ENCODE measurements at regions not wholly inside any gene's neighbourhood (a gene's known extent, or its start where the extent isn't known, plus 50 kb on each side); places are given as distances from the start of the nearest gene placed in this dataset.

- H3K4me3 ChIP-seq (ENCODE audit: low read depth, low read length) = no peak overlapping the region
- no peak for DNase-seq (ENCODE audit: low read depth)
- TF ChIP-seq CTCF (IDR thresholded peaks at IDR 0.05; ENCODE audit: insufficient read depth, low read depth, low read length, missing control alignments) = no peak
Observed at GRCh38 chr7:22582863-22583622, 83.1 kb upstream of the STEAP1B start.

DNA sequence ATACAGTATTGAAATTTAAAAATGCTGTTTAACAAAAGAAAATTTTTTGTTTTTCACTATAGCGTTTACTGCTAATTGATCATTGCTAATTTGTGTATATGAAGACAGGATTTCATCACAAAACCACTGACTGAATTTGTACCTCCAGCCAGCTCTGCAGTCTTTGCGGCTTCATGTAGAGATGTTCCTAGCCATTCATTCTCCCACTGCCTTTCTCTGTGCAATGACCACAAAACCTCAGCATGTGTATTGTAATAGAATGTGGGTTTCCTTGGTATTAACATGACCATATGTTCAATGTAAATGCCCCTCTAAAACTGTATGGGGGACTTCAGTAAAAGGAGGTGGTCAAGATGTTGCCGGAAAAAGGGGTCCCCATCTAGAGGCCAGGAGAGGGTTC lies 81.1 kb upstream of the STEAP1B start:
- H3K4me3 ChIP-seq (ENCODE audit: low read depth, low read length) = no peak overlapping the region
- TF ChIP-seq CTCF (IDR thresholded peaks at IDR 0.05; ENCODE audit: insufficient read depth, low read depth, low read length, missing control alignments) = no peak
- no peak for DNase-seq (ENCODE audit: low read depth)

- H3K4me3 ChIP-seq (ENCODE audit: low read depth, low read length) = no peak overlapping the region
- DNase-seq (ENCODE audit: low read depth) = no peak
- TF ChIP-seq CTCF (IDR thresholded peaks at IDR 0.05; ENCODE audit: insufficient read depth, low read depth, low read length, missing control alignments) = no peak
Observed at GRCh38 chr7:22579961-22580360, 80.0 kb upstream of the STEAP1B start.

DNA sequence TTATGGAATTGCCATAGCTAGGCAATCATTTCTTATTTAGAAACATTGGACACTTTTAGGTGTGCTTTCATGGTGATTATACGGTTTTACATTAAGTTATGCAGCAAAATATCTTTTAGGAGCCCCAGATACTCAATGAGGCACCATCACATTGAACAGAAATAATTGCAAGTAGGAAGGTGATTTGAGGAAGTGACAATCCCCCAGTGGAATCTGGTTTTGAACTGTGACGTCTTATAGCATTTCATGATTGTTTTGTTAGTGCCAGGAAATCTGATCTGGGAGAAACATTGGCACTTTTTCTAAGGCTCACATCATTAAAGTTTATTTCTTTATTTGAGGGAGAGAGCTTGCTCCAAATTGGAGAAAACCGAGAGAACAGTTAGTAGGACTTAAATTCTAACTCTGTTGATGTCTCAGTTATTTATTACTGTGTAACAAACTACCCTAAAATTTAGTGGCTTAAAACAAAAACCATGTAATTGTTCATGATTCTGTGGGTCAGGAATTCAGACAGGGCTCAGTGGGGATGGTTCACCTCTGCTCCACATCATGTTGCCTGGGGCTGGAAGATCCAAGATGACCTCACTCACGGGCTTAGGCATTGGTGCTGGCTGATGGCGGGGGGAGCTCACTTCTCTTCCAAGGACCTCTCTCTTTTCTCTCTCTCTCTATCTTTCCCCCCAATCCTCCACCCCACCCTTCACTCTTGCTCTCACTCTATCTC lies 78.2 kb upstream of the STEAP1B start:
- TF ChIP-seq CTCF (IDR thresholded peaks at IDR 0.05; ENCODE audit: insufficient read depth, low read depth, low read length, missing control alignments) = no peak
- DNase-seq (ENCODE audit: low read depth) = no peak
- no peak overlapping the region for H3K4me3 ChIP-seq (ENCODE audit: low read depth, low read length)

GRCh38 chr7:22577470-22578001 lies 77.5 kb upstream of the STEAP1B start:
- DNase-seq (ENCODE audit: low read depth) = no peak
- no peak for TF ChIP-seq CTCF (IDR thresholded peaks at IDR 0.05; ENCODE audit: insufficient read depth, low read depth, low read length, missing control alignments)
- no peak overlapping the region for H3K4me3 ChIP-seq (ENCODE audit: low read depth, low read length)

GRCh38 chr7:22576612-22577469 lies 76.9 kb upstream of the STEAP1B start:
- no peak for TF ChIP-seq CTCF (IDR thresholded peaks at IDR 0.05; ENCODE audit: insufficient read depth, low read depth, low read length, missing control alignments)
- no peak overlapping the region for H3K4me3 ChIP-seq (ENCODE audit: low read depth, low read length)
- DNase-seq (ENCODE audit: low read depth) = no peak
